COLO668 (cell line): ENCODE measurements at regions not wholly inside any gene's neighbourhood (a gene's known extent, or its start where the extent isn't known, plus 50 kb on each side); places are given as distances from the start of the nearest gene placed in this dataset.

Experiments
- DNase-seq: peaks from one replicate; lab custom pipeline; 2025; ENCODE audit not compliant: unreplicated experiment; lab: John Stamatoyannopoulos, UW

DNA sequence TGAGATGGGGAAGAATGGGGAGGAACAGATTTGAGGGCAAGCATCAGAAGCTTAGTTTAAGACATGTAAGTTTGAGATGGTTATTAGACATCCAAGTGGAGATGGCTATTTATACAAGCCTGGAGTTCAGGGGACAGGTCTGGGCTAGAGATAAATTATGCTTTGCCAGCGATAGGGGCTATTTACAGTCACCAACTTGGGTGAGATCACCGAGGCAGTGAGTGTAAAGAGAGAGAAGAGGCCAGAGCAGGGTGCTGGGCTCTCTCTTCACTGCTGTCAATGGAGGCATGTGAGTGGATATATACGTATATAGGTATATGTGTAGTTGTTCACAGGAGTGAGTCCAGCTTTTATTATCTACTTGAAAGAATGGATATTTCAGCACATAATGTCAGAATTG lies 81.0 kb downstream of the QPCT start:
- DNase-seq, result no peak

DNA sequence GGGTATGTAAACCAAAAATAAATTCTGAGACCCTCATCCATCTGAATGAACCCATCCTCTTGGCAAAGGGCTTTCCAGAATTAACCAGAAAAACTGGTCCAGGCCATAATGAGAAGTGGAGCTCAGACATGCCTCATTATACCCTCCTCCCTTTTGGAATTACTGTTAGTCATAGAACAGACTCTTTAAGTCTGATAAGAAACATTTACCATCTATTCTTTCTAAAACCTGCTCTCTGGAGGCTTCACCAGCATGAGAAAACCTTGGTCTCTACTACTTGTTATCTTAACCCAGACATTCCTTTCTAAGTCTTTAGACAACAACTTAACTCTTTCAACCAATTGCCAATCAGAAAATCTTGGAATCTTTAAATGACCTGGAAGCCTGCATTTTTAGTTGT lies 82.8 kb downstream of the QPCT start:
- no peak for DNase-seq

DNA sequence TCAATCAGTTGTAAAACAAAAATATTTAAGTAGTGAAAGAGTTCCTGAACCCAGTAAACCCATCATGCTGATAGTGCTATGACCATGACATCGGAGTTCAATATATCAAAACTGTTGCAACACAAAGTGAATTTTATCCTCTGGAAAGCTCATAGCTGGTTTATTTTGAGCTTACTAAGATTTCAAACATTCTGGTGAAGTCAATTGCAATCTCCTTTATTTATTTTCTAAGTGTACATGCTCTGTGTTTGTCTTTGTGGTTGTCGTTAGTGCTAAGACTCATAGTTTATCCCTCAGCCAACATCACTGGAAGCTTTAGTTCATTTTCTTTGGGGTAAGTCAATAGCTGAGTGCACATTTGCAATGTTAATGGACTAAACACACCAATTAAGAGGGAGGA lies 91.9 kb downstream of the QPCT start:
- no peak for DNase-seq

GRCh38 chr2:37439131-37439642 lies 94.8 kb downstream of the QPCT start:
- no peak for DNase-seq

DNA sequence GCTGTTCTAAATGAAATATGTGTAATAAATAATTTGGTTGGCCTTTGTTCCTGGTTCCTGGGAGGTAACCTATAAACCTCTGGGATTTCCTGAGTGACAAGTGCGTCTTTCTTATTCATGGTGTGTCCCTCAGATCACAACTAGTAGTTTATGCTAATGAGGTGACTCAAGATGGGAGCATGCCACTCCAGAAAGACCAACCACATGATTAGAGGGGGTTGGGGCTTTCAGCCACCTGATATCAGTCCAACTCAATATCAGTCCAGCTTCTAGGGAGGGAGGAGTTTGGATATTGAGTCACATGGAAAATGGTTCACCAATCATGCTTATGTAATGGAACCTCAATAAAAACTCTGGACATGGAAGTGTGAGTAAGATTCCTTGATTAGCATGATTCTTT lies 96.6 kb downstream of the QPCT start:
- DNase-seq, result no peak

DNA sequence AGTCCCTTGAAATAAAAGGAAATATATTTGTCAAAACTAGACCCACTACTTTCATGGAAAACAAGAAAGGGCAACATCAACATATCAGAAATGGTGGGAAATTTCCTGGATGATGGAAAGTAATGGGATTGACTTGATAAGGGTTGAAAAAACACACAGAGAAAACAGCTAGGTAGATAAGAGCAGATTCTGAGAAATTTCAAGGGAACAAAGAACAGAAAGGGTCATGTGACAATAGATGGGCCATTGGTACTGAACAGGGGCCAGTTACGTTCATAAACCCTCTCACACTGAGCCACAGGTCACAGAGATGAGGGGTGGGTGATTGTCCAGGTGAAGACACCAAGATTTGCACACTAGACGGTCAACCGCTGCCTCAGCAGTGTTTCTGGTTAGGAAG lies 98.7 kb downstream of the QPCT start:
- no peak for DNase-seq

GRCh38 chr2:37447446-37447845 lies 103.0 kb downstream of the QPCT start:
- DNase-seq, result no peak

GRCh38 chr2:37448342-37449120 lies 104.1 kb downstream of the QPCT start:
- DNase-seq, result no peak

DNA sequence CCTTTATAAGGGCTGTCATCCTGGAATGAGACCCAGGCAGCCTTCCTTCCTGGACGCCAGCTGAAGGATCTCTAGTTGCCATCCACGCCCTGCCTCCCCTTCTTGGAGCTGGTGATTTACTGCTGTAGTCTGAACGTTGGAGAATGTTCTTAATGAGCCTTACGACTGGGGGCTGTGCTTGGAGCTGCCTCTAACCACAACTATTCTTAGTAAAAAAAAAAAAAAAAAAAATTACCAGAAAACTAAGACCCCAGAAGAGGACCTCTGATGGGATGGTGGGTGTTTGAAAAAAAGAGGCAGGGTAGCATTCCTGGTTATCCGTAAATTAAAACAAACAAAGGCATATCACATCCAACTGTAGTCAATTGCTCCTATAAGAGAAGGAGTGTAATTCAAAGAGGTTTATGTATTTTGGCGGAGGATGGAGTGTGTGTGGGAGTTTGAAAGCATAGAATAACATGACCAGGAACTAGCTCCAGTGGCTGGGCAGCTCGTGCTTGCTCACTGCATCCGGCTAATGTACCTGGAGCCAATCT lies 105.4 kb downstream of the QPCT start:
- no peak for DNase-seq

- DNase-seq, result no peak
Observed at GRCh38 chr2:37453027-37453426, 108.6 kb downstream of the QPCT start.

GRCh38 chr2:37454851-37455762 lies 110.7 kb downstream of the QPCT start:
- DNase-seq, result no peak

- DNase-seq, result no peak
Observed at GRCh38 chr2:37456479-37456878, 112.0 kb downstream of the QPCT start.

GRCh38 chr2:37457401-37457901 lies 113.0 kb downstream of the QPCT start:
- no peak for DNase-seq

DNA sequence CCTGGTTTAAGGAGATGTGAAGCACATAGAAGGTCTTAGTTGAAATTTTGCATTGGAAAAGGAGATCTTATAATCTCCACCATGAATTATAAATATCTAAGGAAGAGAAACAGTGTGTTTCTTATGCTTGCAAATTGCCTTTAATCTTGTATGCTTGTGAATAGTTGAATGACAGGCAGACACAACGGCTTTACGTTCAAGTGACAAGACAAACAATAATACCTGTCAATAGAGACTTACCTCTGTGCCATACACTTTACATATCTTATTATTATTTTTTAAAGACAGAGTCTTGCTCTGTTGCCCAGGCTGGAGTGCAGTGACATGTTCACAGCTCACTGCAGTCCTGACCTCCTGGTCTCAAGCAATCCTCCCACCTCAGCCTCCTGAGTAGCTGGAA lies 113.7 kb downstream of the QPCT start:
- no peak for DNase-seq

DNA sequence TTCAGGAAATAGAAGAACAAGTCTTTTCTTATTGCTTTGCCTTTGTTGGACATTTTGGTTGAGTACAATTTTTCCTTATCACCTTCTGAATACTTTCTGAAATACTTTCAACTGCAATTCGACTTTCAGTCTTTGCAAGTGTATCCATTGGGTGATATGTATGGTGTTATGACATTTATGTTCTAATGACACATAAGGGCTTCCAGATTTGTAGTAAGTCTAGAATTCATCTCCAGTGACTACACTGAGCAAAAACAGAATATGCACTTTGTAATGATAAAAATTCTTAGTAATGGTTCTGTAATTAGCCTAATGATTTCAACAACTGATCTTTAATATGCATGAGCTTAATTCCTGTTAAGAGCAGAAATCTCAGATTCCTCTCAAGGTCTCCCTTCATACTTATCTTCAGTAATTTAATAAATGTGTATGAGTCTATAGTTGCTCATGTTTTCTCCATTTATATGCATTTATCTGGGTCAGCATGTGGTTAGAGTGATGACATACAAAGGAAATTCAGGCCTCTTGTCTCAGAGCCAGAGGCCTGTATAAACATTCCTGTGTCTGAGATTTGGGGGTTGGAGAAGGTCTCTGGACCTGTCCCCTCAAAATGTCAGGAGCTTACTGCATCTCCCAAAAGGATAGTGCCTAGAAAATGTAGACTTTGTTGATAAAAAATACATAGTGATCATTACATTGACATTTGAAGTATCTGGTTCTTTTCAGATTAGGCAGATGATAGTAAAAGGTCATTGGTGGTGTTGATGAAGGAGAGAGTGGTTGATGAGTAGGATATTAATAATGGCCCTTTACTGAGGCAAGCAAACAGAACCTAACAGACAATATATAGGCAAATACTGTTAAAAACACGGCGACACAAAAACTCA lies 114.9 kb downstream of the QPCT start:
- no peak for DNase-seq

DNA sequence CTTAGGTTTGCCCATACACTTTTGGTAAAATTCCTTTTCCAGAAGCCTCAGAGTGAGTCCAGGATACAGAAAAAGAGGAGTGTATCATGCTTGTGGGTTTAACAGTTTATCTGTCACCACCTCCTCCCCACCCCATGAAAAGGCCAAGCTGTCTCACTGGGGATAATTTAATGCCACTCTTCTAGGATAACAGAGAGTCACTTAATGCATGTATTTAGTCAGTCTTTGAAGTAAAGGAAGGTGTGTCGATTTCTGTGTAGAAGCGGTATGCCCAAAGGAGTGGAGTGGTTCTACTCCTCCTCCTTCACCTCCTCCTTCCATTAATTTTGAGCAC lies 116.4 kb downstream of the QPCT start:
- no peak for DNase-seq

- no peak for DNase-seq
Observed at GRCh38 chr2:37464067-37464466, 119.6 kb downstream of the QPCT start.

GRCh38 chr2:37466533-37467222 lies 122.2 kb downstream of the QPCT start:
- DNase-seq, result no peak

DNA sequence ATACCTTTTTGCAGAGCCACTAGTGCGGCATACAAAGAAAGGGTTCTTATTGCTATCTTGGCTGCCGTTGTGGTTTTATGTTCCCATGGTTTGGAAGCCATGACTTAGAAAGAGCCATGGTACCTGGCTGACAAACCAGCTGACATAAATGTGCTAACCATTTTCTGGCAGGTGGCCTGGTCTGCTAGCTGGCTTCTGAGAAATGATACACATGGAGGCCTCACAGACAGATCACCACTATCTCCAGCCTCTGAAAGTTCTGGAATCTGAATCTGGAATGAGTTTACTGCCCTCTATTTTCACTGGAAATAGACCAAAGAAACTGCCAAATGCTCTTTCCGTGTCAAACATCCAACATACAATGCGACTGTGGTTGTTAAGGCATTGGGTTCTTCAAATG lies 123.7 kb downstream of the QPCT start:
- no peak for DNase-seq

GRCh38 chr2:37469126-37469525 lies 124.7 kb downstream of the QPCT start:
- no peak for DNase-seq
